Limb (tissue), 2 donors: ENCODE measurements at regions not wholly inside any gene's neighbourhood (a gene's known extent, or its start where the extent isn't known, plus 50 kb on each side); places are given as distances from the start of the nearest gene placed in this dataset.

Experiments
- DNase-seq, 2 donors: peaks; one replicate each; pipeline ENCODE4 v3.0.0-alpha.2; 2016; ENCODE audit errors: extremely low spot score in 2 of 2

DNA sequence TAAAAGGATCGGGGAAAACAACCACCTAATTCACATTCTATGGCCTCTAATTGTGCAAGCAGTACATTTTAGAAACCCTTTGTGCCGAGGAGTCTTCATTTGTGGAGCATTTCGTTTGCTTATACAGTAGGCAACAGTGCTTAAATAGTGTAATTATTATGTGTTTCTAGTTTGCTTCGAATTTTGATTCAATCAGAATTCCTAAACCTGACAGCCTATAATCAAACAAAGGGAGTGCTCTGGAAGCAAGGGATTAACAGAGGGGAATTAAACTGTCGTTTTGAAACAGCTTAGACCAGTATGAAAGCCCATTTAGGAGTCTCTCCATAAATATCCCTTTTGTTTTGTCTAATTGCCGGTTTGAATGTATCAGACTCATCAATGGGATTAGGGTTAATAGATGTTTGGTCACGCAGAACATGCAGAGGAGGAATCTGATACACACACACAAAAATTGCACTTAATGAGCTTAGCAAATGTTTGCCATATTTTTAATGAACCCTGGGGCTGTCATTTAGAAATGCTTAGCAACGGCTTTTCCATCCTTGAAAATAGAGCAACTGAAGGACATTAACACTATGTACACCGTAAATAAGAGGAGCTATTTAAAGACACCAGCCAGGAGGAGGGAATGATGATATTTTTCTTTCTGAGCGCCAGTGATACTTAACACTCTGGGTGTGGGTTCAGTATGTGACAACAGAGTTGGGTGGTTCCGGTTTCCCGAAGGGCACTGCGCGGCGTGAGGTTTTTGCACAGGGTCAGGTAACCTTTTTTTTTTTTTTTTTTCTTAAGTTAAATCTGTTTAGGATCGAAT is 404.7 kb downstream of the TLE4 start:
- peak in 1 of 2 donors; percentile 24 for DNase-seq

DNA sequence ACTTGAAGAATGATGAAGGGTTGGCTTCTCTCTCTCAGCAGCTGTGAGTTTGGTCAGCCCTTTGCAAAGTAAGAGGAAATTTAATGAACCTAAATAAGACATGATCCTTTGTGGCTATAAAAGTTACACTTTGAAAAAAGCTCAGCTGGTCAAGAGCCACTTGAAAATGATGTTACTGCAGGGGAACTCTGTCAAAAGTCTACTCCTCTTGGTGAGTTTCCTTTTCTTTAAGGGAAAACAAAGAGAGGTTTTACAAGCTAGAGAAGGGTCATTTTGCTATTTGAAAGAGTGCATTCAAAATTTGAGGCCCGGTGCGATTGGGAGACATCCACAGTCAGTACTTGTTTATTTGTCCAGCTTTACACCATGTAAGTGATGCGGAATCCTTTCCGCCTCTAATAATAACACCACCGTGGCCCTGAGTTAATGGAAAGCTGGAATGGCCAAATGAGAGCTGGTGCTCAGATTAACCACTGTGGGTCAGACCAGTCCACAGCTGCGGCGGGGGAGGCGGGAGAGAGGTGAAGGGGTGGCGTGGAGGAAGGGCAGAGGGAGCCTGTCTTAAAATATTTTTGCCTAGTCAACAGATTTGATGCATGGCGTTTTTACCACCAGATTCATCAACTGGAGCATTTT is 404.0 kb downstream of the TLE4 start:
- peak in 1 of 2 donors; percentile 68 for DNase-seq

DNA sequence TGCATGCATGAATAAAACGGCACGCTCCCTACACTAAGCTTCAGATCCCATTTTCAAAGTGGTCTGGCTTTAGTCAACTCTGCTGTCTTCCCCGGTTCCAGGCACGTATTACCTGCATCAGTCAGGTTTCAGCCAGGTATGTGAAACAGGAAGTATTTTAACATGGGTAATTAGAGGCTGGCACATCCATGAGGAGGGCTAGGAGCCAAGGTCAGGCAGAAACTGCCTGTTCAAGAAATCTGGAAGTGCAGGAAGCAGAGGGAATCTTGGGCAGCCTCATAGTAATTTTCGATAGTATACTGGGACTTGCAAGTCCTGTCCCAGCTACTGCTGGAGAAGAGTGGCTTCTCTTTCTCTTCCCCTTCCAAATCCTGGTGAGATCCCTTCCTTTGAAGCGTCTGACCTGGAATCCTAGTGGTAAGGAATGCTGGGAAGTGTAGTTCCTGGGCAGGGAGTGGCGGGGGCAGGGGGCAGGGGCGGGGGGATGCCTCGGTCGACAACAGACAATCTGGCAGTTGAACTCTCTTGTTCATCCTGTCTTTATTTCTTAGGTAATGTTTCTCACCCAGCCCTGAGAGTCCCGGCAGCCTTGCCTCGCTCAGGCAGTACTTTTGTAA is 403.1 kb downstream of the TLE4 start:
- no peak for DNase-seq

DNA sequence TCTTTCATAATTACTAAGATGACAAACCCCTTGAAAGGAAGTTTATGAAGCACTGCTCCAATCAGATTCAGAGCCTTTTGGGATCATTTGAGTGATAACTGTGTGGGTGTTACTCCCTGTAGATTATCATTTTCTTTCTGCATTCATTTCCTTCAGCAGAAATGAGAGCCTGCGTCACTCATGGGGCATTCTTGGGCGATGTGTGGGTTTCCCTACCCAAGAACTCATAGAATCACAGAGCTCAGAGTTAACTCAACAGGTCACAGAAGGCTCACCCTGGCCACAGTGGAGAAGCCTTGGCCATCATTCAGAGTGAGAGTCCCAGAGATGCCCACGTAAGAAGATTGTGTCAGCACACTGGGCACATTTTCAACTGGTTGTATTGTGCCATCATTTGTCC is 401.9 kb downstream of the TLE4 start:
- DNase-seq, result no peak

DNA sequence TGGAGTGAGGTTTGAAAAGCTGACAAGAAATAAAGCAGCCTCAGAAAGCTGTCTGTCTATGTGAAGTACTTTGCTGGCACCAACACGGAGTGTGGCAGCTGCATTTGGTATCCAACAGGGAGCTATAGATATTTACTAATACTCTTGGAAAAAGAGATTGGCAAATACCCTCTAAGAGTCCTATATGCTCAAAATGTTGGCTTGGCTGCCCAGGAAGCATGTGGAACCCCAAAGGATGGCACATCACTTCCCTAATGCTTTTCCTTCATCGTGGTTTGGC is 398.3 kb downstream of the TLE4 start:
- no peak for DNase-seq

DNA sequence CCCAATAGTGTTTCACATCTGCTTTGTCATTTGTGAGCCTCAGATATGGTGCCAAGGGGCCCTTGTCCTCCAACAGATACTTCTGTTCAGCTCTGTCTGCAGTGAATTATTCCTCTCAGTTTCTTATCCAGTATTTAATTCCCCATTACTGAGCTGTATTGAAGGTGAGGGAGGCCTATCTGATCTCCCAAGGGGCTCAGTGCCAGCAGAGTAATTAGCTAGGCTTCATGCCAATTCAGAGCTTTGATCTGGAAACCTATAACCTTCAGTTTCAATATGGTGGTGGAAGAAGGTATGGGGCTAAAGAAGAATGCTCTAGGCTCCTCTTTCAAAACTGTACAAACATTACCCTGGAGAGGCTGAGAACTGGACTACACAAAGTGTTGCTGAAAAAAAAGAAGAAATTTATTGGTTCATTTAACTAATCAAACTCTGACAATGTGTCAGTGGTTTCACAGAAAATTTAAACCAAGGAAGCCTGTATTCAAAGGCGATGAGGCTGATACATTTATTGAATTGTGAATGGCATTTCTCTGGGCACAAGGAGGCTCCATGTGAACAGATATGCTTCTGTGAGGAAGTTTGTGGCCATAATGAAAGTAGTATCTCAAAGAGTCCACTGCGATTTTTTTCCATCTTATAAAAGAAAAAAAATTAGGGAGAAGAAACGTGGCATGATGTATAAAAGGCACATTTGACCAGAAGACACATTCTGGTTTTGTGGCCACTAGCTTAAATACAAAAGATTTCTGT is 397.8 kb downstream of the TLE4 start:
- no peak for DNase-seq

DNA sequence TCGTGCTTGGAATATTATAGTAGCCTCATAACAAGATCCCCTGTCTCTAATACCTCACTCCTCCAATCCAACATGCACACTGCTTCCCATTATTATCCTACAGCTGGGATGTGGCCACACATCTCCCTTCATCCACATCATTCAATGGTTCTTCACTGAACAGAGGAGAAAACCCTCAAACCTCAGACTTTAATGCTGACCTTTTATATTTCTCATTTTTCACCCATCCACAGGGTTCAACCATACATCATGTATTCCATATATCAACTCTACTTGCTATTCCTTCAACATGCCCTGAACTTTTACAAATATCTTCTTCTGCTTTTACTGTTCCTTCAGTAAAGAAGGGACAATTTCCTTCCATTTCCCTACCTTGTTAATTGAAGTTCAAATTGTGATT is 396.8 kb downstream of the TLE4 start:
- no peak for DNase-seq

DNA sequence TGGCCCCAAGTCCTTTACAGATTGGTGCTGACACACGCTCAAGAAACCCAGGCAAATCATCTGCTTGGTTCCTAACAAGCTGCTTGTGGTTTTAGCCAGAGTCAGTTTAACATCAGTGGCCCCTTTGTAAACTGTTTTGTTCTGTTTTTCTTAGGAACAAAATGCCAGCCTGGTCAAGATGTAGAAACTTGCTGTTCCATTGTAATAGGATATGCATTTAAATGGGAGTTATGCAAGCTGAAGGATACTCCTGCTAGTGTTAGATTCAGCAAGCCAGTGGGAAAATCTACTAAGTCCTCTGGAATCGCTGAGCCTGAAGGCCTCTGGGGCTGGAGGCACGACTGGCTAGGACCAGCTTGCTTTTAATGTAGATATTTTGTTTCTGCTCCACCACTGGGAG is 391.1 kb downstream of the TLE4 start:
- DNase-seq, result no peak

DNA sequence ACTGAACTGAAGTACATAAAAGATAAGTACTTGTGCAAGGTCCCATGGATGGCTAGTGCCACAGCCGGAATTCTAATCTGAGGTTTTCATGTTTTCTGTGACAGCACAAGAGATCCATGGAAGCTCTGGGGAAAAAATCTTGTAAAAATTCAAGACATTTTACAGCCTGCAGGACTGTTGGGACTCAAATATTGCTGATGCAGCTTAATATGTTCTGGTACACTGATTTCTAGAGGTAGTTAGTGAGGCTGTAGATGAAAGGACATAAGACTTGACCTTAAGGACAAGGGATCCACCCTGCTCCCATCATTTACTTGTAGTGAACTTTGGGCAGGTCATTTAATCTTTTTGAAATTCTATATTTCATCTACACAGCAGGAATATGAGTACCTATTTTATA is 390.4 kb downstream of the TLE4 start:
- DNase-seq, result no peak

DNA sequence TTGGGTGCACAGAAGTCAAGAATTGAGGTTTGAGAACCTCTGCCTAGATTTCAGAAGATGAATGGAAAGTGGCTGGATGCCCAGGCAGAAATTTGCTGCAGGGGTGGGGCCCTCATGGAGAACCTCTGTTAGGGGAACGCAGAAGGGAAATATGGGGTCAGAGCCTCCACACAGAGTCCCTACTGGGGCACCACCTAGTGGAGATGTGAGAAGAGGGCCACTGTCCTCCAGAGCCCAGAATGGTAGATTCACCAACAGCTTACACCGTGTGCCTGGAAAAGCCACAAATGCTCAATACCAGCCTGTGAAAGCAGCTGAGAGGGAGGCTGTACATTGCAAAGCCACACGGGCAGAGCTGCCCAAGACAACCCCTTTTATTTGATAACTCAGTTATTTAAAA is 383.5 kb downstream of the TLE4 start:
- no peak for DNase-seq

DNA sequence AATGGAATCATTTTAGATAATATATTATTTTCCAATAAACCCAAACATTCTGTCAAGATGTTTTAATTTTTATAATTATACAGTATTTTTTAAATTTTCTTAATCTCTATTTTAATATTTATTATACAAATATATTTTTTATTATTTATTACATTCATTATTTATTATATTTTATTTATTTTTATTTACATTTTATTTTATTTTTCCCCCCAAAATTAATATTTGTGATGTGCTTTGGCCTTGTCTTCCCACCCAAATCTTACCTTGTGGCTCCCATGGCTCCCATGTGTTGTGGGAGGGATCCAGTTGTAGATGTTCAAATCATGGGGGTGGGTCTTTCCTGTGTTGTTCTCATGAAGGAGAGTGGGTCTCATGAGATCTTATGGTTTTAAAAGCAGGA is 382.1 kb downstream of the TLE4 start:
- DNase-seq, result no peak

DNA sequence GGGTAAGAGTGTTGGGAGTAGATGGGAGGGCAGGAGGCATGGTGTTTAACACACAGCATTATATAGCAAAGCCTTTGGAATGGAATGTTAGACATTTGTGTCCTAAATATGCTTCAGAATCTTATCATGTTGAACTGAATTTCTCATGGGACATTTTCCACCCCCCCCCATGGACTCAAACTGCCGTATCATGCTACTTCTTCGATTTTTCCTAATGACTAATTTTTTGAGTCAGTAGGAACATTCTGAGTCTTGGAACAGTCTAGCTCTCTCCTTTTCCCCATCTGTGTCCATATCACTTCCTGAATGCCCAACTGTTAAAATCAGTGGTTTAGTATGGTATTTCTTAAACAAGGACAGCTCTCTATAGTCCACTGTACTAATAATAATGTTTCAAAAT is 380.6 kb downstream of the TLE4 start:
- no peak for DNase-seq

DNA sequence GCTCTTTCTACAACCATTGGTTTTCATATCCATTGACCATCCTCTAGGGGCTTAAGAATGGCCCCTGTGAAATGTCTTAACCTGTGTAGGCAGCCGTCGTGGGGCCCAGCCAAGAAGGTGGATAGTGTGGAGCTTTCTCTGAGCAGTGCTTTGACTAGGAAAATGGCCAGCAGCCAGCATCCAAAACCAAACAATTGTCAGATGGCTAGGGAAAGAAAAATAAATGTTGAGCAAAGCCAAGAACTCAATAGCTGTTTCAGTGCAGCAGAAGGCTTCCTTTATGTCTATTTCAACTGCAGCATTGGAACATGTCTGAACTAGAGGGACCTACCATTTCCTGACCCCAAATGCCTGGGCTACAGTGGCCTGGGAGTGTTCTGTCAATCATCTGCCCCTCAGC is 374.9 kb downstream of the TLE4 start:
- DNase-seq, result peak in 1 of 2 donors; percentile 39

DNA sequence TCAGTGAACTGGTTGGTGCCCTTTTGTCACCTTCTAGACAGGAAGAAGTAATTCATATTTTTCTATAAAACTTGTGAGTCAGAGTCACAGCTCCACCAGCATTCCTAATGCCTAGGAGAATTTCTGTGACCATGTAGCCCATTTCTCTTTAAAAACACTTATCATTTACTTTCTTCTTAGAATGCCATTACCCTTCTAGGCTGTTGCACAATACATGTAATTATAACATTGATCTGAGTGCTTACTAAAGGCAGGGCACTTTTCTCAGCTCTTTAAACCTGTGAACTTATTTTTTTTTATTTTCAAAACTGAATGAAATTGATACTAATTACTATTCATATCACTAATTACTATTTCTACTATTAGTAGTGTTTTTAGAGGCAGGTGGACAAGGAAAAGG is 373.7 kb downstream of the TLE4 start:
- no peak for DNase-seq

DNA sequence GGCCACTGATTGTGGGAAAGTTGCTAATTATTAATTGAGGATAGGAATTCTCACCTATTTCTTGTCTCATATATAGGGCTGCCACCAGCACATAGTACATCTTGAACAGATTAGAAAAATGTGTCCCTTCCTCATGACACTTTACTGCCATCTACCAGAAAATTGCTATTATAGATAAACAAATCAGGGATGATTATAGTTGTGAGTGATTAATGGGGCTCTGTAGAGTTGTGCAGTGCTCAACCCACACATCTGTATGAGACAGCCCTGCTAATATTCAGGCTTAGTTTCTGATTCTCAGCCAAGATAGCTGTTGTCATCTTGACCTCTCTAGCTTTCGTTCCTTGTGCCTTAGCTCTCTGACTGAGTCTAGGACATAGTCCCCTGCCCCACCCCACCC is 373.3 kb downstream of the TLE4 start:
- DNase-seq, result no peak

DNA sequence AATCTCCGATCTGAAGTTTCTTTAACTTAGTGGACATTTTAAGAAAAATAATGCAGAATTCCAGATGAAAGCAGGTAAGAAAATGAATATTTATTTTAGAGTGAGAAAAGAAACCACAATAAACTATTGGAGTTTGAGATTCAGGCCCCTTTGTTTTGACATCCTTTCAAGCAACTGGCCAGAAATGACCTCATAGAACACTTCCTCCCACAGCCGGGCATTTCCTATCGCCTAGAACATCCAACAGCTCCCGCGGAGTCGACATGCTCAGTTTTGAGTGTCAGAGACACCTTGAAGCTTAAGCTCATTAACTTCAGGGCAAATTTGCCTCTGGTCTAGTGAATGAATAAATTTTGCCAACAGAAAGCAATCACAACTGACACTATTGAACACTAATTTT is 369.2 kb downstream of the TLE4 start:
- no peak for DNase-seq

DNA sequence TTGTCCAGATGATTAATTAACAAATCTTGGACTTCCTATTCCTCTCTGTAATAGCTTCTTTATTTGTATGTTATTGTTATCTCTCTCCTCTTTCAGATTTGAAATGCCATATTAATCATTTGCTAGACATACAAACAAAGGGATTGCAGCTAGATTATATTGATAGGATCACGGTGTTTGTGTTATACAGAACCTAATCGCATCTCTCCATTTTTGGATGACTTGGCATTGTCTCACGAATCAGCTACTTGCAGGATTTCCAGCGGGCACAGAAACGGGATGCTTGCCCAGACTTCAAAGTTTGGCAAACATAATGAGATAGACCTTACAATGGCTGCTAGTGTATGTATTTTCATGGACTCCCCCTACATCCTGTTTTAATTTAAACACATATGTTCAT is 368.1 kb downstream of the TLE4 start:
- no peak for DNase-seq

DNA sequence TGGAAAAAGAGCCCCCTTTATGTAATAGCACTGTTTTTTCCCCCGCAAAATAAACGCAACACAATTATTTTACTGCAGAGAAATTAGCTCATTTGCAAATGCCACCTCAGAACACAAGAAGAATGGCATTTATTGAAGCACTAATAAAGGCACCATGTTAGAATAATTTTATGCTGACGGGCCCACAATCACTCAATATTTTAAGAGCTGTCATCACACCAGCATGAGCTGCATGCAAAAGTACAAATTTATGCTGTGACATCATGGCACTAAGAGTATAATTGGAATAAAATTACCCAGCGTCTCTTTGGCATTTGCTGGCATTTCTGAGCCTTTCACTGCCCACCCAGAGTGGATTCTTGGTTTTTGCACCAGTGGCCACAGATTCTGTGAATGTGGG is 364.6 kb downstream of the TLE4 start:
- no peak for DNase-seq

DNA sequence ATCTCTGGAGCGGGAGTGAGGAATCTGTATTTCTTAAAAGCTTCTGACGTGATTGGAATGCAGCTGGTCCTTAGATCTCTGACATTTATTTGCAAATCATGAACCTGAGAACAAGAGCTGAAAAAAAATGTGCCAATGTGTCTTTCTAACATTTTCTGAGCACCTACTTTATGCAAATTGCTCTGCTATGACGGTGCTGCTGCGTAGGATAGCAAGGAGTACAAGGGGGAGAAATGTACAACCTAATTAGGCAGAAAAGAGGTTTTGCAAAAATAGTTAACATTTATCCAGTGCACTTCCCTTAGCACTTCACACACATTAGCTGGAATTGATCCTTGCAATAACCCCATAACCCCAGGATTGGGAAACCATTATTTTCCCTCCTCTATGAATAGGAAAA is 357.5 kb downstream of the TLE4 start:
- DNase-seq, result no peak

DNA sequence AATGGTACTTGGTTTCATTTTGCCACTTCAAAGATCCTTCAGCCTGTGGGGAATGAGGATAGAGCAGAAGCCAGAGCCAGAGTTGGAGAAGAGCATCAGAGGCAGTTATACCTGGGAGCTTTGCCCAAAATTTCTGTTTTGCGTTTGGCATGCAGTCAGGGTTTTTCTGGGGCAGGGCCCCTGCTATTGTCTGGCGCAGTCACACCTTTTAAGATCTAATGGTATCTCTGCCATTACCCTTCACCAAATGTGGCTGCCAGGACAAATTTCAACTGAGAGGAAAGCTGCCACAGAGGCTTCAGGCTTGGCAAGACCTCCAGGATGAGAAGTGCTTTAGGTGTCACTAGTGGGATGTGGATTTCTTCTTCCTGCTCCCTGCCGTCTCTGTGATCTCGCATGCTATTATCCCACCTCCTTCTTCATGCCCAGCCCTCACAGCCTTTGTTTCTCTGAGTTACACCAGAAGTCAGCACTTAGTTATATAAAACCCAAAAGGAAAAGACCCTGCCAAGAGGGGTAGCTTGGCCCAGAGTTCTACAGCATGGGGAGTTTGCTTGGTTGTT is 357.0 kb downstream of the TLE4 start:
- DNase-seq, result no peak

DNA sequence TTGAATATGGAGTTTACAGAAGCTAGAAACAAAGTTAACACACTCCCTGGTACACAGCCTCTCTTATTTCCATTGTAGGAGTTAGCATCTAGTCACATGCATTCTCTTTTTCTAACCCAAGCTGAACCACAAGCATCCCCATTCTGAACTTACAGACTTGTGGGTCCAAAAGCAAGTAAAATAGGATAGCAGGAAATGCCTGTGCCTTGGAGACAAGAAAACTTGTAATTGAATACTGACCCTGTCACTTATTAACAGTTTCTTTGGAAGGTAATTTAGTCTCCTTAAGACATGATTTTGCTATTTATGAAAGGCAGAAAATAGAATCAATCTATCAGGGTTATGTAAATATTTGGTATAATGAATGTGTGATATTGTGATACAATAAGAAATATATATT is 353.6 kb downstream of the TLE4 start:
- DNase-seq, result no peak

DNA sequence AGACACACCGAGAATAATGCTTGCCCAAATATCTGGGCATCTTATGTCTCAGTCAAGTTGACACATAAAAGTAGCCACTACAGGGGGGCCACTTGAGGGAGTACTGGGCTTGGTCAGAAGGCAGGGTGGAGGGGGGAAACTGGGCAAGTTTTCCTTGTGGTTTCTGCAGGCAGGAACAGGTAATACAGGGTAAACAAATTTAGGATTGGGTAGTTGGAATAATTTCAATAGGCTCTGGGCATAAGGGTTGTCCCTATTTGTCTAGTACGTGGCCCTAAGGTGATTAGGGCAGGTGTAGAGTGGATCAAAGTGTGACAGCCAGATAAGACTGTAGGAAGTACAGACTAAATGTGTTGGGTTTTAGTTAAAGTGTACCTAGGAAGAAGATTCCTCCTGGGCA is 353.1 kb downstream of the TLE4 start:
- DNase-seq, result no peak
